ENCODE measurements at regions not wholly inside any gene's neighbourhood (a gene's known extent, or its start where the extent isn't known, plus 50 kb on each side); places are given as distances from the start of the nearest gene placed in this dataset.

DNA sequence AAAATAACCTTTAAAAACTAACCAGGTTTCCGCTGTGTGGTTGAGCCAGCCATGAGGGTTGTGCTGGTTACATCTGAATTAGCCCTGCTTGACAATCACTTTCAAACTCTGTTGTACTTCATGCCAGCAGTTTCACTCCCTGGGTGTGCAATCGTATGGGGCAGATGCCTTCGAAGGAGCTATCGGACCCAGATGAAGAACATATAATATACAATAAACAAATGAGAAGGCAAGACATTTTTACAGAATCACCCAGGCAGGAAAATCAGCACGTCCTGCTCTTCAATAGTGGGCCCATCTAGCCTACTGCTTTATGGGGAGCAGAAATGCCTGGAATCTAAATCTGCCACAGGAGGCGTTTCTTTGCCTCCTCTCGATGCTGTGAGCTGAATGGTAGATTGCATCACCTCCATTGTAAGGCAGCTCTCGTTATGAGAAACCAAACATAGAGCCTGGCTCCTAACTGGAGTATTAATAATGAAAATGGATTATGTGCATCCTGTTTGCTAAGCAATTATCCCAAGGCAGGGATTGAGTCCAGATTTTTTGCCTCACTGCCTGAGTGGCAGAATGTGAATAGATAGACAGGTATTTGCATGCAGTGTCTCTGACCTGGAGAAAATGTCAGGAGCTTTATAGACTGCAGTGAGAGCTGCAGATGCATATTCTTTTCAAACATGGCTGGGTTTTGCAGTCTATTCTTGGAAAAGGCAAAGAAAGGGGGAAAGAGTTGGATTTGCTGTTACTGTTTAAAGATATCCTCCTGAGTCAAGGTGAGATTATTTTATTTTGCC lies 143.3 kb upstream of the SMARCA2 start:
- intact Hi-C loops (cut with DNase I, micrococcal nuclease) = loop anchor here in 1 of 2 experiments (10.0 kb wide), 1 partner anchor 147 kb away; no protein-coding TSS in a partner anchor
- H3K4me1 Mint-ChIP-seq (ENCODE audit: low read depth) = peaks cover 19% of the 10 kb centered on the region

DNA sequence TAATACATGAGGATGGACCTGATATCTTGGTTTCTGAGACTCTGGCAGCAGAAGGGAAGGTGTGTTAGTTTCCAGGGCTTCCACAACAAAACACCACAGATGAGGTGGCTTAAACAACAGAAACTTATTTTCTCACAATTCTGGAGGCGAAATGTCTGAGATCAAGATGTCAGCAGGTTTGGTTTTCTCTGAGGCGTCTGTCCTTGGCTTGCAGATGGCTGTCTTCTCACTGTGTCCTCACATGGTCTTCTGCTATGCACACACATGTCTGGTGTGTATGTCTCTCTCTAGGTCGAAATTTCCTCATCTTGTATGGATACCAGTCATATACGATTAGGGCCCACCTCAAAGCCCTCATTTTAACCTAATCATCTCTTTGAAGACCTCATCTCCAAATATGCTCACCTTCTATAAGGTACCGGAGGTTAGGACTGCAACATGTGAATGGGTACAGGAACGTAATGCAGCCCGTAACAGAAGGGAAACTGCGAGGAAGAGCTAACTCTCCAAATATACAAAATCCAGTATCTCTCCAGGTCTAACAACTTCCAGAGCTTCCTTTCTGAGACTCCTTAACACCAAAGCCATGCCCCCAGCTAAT lies 139.8 kb upstream of the SMARCA2 start:
- Histone ChIP-seq H3K9me3 (ENCODE audit: control insufficient read depth in 1 of 2, insufficient read depth in 1 of 2, low read length in 2 of 2) (no peaks in the 10 kb centered on the region), H3K27me3 (ENCODE audit: control insufficient read depth in 1 of 2, insufficient read depth in 2 of 2, low read length in 2 of 2) (no peaks in the 10 kb centered on the region), H3K4me1 (ENCODE audit: insufficient read depth, low read length) (peaks cover 11% of the 10 kb centered on the region), H3K36me3 (ENCODE audit: insufficient read depth, low read length) (no peaks in the 10 kb centered on the region), H3K4me3 (ENCODE audit: low read length) (no peak overlapping the region), H3K27ac (ENCODE audit: low read depth in 1 of 2, low read length in 2 of 2) (no peak overlapping the region)
- no peaks in the 10 kb centered on the region for H3K27me3 Mint-ChIP-seq
- H3K36me3 Mint-ChIP-seq (ENCODE audit: low read depth) = no peaks in the 10 kb centered on the region
- TF ChIP-seq, protein P1, sequence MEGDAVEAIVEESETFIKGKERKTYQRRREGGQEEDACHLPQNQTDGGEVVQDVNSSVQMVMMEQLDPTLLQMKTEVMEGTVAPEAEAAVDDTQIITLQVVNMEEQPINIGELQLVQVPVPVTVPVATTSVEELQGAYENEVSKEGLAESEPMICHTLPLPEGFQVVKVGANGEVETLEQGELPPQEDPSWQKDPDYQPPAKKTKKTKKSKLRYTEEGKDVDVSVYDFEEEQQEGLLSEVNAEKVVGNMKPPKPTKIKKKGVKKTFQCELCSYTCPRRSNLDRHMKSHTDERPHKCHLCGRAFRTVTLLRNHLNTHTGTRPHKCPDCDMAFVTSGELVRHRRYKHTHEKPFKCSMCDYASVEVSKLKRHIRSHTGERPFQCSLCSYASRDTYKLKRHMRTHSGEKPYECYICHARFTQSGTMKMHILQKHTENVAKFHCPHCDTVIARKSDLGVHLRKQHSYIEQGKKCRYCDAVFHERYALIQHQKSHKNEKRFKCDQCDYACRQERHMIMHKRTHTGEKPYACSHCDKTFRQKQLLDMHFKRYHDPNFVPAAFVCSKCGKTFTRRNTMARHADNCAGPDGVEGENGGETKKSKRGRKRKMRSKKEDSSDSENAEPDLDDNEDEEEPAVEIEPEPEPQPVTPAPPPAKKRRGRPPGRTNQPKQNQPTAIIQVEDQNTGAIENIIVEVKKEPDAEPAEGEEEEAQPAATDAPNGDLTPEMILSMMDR (IDR thresholded peaks at IDR 0.05) = no peak
- H3K4me1 Mint-ChIP-seq (ENCODE audit: low read depth) = peaks cover 22% of the 10 kb centered on the region
- DNase-seq = no peak
- no peaks in the 10 kb centered on the region for H3K9me3 Mint-ChIP-seq
- POLR2A ChIA-PET = no interaction called here
- H3K27ac Mint-ChIP-seq = no peak overlapping the region
- no peak for ATAC-seq (ENCODE audit: poor library complexity)
- H3K4me3 Mint-ChIP-seq = no peak overlapping the region
- CTCF ChIA-PET = interaction anchor here (0.6 kb wide), 1 partner anchor 15 kb away, joined by 3 read pairs; no protein-coding TSS in a partner anchor
- intact Hi-C loops (cut with DNase I, micrococcal nuclease) = loop anchor here in 1 of 2 experiments (10.0 kb wide), 1 partner anchor 151 kb away; no protein-coding TSS in a partner anchor

More for the DNA sequence above, 143.3 kb upstream of the SMARCA2 start:
- TF ChIP-seq, protein P1 (IDR thresholded peaks at IDR 0.05) = no peak
- Mint-ChIP-seq H3K27me3 (no peaks in the 10 kb centered on the region), H3K36me3 (ENCODE audit: low read depth) (no peaks in the 10 kb centered on the region), H3K9me3 (no peaks in the 10 kb centered on the region), H3K4me3 (no peak overlapping the region), H3K27ac (no peak overlapping the region)
- Histone ChIP-seq H3K36me3 (ENCODE audit: insufficient read depth, low read length) (no peaks in the 10 kb centered on the region), H3K4me1 (ENCODE audit: insufficient read depth, low read length) (peaks cover 11% of the 10 kb centered on the region), H3K9me3 (ENCODE audit: control insufficient read depth in 1 of 2, insufficient read depth in 1 of 2, low read length in 2 of 2) (no peaks in the 10 kb centered on the region), H3K4me3 (ENCODE audit: low read length) (no peak overlapping the region), H3K27me3 (ENCODE audit: control insufficient read depth in 1 of 2, insufficient read depth in 2 of 2, low read length in 2 of 2) (no peaks in the 10 kb centered on the region), H3K27ac (ENCODE audit: low read depth in 1 of 2, low read length in 2 of 2) (no peak overlapping the region)
- CTCF ChIA-PET = no interaction called here
- no peak for ATAC-seq (ENCODE audit: poor library complexity)
- peak in 1 of 14 experiments; percentile 25 for DNase-seq
- POLR2A ChIA-PET = interaction anchor here (0.6 kb wide), 1 partner anchor 216 kb away, joined by 3 read pairs; no protein-coding TSS in a partner anchor

DNA sequence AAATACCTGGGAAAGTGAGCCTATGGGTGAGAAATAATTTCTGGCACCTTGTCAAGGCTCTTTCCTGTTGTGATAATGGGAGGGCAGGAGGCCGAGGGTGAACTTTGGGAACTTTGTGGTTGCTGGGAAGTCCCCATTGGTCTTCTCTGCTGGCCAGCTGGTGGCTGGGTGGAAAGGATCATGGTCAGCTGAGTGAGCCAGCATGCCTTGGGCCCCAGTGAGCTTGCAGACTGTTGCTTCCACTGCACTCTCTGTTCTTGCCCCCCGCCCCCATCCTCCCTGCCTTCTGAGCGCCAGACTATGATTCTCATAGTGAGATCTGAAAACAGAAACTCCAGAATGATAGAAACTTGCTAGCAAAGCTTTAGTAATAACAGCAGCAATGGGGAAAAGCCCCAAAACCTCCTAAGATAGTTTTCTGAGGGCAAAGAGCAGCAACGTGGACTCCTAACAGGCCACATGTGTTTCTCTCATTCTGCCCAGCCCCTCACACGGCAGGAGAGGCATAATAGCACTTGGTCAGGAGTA lies 139.2 kb upstream of the SMARCA2 start:
- H3K9me3 Mint-ChIP-seq = no peaks in the 10 kb centered on the region
- H3K36me3 Mint-ChIP-seq (ENCODE audit: low read depth) = no peaks in the 10 kb centered on the region
- no peak overlapping the region for H3K4me3 Mint-ChIP-seq
- H3K27me3 Mint-ChIP-seq = no peaks in the 10 kb centered on the region
- peaks cover 22% of the 10 kb centered on the region for H3K4me1 Mint-ChIP-seq (ENCODE audit: low read depth)
- ChIA-PET POLR2A (no interaction called here), CTCF (interaction anchor here (0.6 kb wide), 1 partner anchor 14 kb away, joined by 3 read pairs; no protein-coding TSS in a partner anchor)
- Histone ChIP-seq H3K27ac (ENCODE audit: low read depth in 1 of 2, low read length in 2 of 2) (no peak overlapping the region), H3K4me3 (ENCODE audit: low read length) (no peak overlapping the region), H3K4me1 (ENCODE audit: insufficient read depth, low read length) (peaks cover 11% of the 10 kb centered on the region), H3K36me3 (ENCODE audit: insufficient read depth, low read length) (no peaks in the 10 kb centered on the region), H3K9me3 (ENCODE audit: control insufficient read depth in 1 of 2, insufficient read depth in 1 of 2, low read length in 2 of 2) (no peaks in the 10 kb centered on the region), H3K27me3 (ENCODE audit: control insufficient read depth in 1 of 2, insufficient read depth in 2 of 2, low read length in 2 of 2) (no peaks in the 10 kb centered on the region)
- intact Hi-C loops (cut with DNase I, micrococcal nuclease) = loop anchor here in 1 of 2 experiments (10.0 kb wide), 1 partner anchor 151 kb away; no protein-coding TSS in a partner anchor
- no peak for ATAC-seq (ENCODE audit: poor library complexity)
- no peak overlapping the region for H3K27ac Mint-ChIP-seq
- DNase-seq = peak in 1 of 14 experiments; percentile 2
- TF ChIP-seq, protein P1 (IDR thresholded peaks at IDR 0.05) = no peak
